ENCODE measurements at regions not wholly inside any gene's neighbourhood (a gene's known extent, or its start where the extent isn't known, plus 50 kb on each side); places are given as distances from the start of the nearest gene placed in this dataset.

DNA sequence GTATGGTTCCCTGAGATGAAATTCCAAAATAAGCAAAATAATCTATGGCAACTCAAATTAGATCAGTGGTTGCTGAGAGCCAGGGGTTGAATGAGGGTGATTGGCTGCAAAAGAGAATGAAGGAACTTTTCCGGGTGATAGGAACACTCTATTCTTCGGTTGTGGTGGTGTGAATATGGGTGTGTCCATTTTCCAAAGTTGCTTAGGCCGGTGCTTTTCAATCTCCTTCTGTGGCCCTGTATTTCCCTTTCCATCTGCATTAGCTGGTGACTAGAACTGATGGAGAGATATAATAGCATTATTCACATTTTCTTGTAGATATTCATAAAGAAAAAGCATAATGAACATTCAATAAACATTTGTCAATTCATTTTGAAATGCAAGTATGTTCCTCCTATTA lies 382.9 kb downstream of the TFEC start:
- TF ChIP-seq EZH2 (IDR thresholded peaks at IDR 0.05; ENCODE audit: insufficient read depth, poor library complexity, severe bottlenecking) (no peak), EZH2phosphoT487 (IDR thresholded peaks at IDR 0.05; ENCODE audit: insufficient read depth, low read depth) (no peak)
- H3K9me3 ChIP-seq (ENCODE audit: low read depth): no peaks in the 10 kb centered on the region
- H3K4me2 ChIP-seq (ENCODE audit: unreplicated experiment): no peak overlapping the region
- no peaks in the 10 kb centered on the region for H3K27me3 ChIP-seq (replicated peaks; ENCODE audit: insufficient read depth)
- DNase-seq: no peak
- H3K36me3 ChIP-seq (ENCODE audit: low read depth): no peaks in the 10 kb centered on the region
- H3F3A ChIP-seq (ENCODE audit: insufficient read depth): no peaks in the 10 kb centered on the region
- H3K4me3 ChIP-seq: no peak overlapping the region
- WGBS, 2 experiments (ENCODE audit: low coverage in 1 of 2, low lambda C conversion rate in 2 of 2, missing lambda C conversion rate in 2 of 2): 55 to 72% methylated on average over 3 of the region's 3 CpGs
- H3K27ac ChIP-seq: no peak overlapping the region
- no peaks in the 10 kb centered on the region for H3K9me2 ChIP-seq (ENCODE audit: insufficient read depth)
- in situ Hi-C loops (cut with MboI): no loop called here
- no peak overlapping the region for H2AFZ ChIP-seq
- H3K4me1 ChIP-seq (ENCODE audit: insufficient read depth): no peaks in the 10 kb centered on the region
- no peaks in the 10 kb centered on the region for H4K20me1 ChIP-seq (ENCODE audit: insufficient read depth)
- no peaks in the 10 kb centered on the region for H3K79me2 ChIP-seq (ENCODE audit: insufficient read depth)
- no peak overlapping the region for H3K9ac ChIP-seq

DNA sequence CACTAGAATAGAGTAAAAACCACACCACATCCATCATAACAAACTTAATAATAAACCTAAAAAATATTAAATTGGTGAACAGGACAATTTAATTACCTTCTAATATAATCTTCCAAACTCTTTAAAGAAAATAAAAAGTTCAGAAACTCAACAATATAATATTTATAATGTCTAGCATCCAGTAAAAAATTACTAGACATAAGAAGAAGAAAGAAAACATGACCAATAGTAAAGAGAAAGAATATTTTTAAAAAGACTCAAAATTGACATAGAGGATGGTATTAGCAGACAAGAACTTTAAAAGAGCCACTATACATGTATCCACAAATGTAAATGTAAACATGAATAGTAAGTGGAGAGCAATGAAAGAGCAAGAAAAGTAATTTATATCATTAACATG lies 388.4 kb downstream of the TFEC start:
- Histone ChIP-seq H4K20me1 (ENCODE audit: insufficient read depth) (no peaks in the 10 kb centered on the region), H3K4me3 (no peak overlapping the region), H3K27me3 (replicated peaks; ENCODE audit: insufficient read depth) (no peaks in the 10 kb centered on the region), H3F3A (ENCODE audit: insufficient read depth) (no peaks in the 10 kb centered on the region), H3K9me2 (ENCODE audit: insufficient read depth) (no peaks in the 10 kb centered on the region), H3K9me3 (ENCODE audit: low read depth) (no peaks in the 10 kb centered on the region), H3K4me2 (ENCODE audit: unreplicated experiment) (no peak overlapping the region), H3K4me1 (ENCODE audit: insufficient read depth) (no peaks in the 10 kb centered on the region), H2AFZ (no peak overlapping the region), H3K9ac (no peak overlapping the region), H3K36me3 (ENCODE audit: low read depth) (no peaks in the 10 kb centered on the region), H3K79me2 (ENCODE audit: insufficient read depth) (no peaks in the 10 kb centered on the region), H3K27ac (no peak overlapping the region)
- no peak for DNase-seq
- in situ Hi-C loops (cut with MboI): no loop called here
- TF ChIP-seq EZH2phosphoT487 (IDR thresholded peaks at IDR 0.05; ENCODE audit: insufficient read depth, low read depth) (no peak), EZH2 (IDR thresholded peaks at IDR 0.05; ENCODE audit: insufficient read depth, poor library complexity, severe bottlenecking) (no peak)

DNA sequence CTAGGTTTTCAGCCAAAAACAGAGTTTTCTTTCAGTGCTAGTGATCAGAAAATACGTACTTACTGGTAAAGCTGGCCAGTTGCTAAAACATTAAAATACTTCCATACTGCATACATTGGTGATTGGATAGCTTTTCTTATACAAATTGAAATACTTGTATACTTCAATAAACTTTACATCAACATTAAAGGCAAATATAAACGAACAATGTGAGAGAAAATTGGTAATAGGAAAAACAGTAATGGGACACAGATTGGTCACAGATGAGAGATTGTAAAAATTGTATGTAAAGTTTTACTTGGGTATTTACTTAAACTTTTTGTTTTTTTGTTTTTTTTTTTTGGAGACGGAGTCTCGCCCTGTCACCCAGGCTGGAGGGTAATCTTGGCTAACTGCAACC lies 391.7 kb downstream of the TFEC start:
- Histone ChIP-seq H3F3A (ENCODE audit: insufficient read depth) (peaks cover 11% of the 10 kb centered on the region; the same call in 1 of the 2 replicates), H3K9me2 (ENCODE audit: insufficient read depth) (no peaks in the 10 kb centered on the region), H3K9me3 (ENCODE audit: low read depth) (no peaks in the 10 kb centered on the region), H3K79me2 (ENCODE audit: insufficient read depth) (no peaks in the 10 kb centered on the region), H2AFZ (no peak overlapping the region), H3K4me2 (ENCODE audit: unreplicated experiment) (no peak overlapping the region), H3K4me3 (no peak overlapping the region), H3K9ac (no peak overlapping the region), H4K20me1 (ENCODE audit: insufficient read depth) (no peaks in the 10 kb centered on the region), H3K36me3 (ENCODE audit: low read depth) (no peaks in the 10 kb centered on the region), H3K27me3 (replicated peaks; ENCODE audit: insufficient read depth) (no peaks in the 10 kb centered on the region), H3K27ac (no peak overlapping the region), H3K4me1 (ENCODE audit: insufficient read depth) (peaks cover 18% of the 10 kb centered on the region)
- in situ Hi-C loops (cut with MboI): no loop called here
- DNase-seq: no peak
- TF ChIP-seq EZH2phosphoT487 (IDR thresholded peaks at IDR 0.05; ENCODE audit: insufficient read depth, low read depth): no peak
- no peak for TF ChIP-seq EZH2 (IDR thresholded peaks at IDR 0.05; ENCODE audit: insufficient read depth, poor library complexity, severe bottlenecking)
- WGBS, 2 experiments (ENCODE audit: low coverage in 1 of 2, low lambda C conversion rate in 2 of 2, missing lambda C conversion rate in 2 of 2): 70 to 73% methylated on average over 4 of the region's 4 CpGs

DNA sequence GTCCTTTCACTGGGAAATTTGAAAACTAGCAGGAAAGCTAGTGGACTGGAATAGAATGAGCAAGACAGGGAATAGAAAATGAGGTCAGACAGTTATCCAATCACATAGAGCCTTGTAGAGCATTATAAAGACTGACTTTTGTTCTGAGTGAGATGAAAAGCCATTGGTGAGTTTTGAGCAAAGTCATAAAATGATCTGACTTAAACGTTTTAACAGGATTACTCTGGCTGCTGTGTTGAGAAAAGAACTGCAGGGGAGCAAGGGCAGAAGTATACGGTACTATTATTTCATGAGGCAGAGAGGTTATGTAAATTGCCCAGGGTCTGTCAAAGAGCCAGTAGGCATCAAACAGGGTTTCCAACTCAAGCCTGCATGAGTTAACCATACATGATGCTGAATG lies 393.4 kb downstream of the TFEC start:
- Histone ChIP-seq H3K79me2 (ENCODE audit: insufficient read depth) (no peaks in the 10 kb centered on the region), H3K27ac (no peak overlapping the region), H3K27me3 (replicated peaks; ENCODE audit: insufficient read depth) (no peaks in the 10 kb centered on the region), H4K20me1 (ENCODE audit: insufficient read depth) (no peaks in the 10 kb centered on the region), H3K4me3 (no peak overlapping the region), H3K36me3 (ENCODE audit: low read depth) (no peaks in the 10 kb centered on the region), H3K4me2 (ENCODE audit: unreplicated experiment) (no peak overlapping the region), H3K9me2 (ENCODE audit: insufficient read depth) (no peaks in the 10 kb centered on the region), H3K9ac (no peak overlapping the region), H3F3A (ENCODE audit: insufficient read depth) (peaks cover 11% of the 10 kb centered on the region; the same call in 1 of the 2 replicates), H2AFZ (no peak overlapping the region), H3K9me3 (ENCODE audit: low read depth) (no peaks in the 10 kb centered on the region), H3K4me1 (ENCODE audit: insufficient read depth) (peaks cover 18% of the 10 kb centered on the region)
- 46 to 49% methylated on average over 2 of the region's 2 CpGs for WGBS, 2 experiments (ENCODE audit: low coverage in 1 of 2, low lambda C conversion rate in 2 of 2, missing lambda C conversion rate in 2 of 2)
- no peak for TF ChIP-seq EZH2phosphoT487 (IDR thresholded peaks at IDR 0.05; ENCODE audit: insufficient read depth, low read depth)
- TF ChIP-seq EZH2 (IDR thresholded peaks at IDR 0.05; ENCODE audit: insufficient read depth, poor library complexity, severe bottlenecking): no peak
- no peak for DNase-seq
- in situ Hi-C loops (cut with MboI): no loop called here

DNA sequence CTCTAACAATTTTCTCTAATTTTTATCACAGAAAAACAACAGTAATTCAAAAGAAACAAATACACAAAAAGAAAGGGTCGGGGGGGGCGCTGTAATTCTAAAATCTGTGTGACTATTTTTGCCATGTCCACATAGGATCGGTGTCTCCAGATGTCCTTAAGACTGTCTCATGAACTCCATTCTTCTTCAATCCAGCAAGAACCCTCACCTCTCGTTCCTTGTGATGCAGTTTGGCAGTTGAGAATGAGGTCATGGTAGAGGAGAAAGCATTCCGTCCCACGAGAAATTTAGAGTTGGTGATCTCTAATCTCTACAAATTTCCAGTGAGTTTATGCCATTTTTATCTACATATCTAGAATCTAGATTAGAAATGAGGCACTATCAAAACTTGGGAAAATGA lies 394.7 kb downstream of the TFEC start:
- no peaks in the 10 kb centered on the region for H3K9me2 ChIP-seq (ENCODE audit: insufficient read depth)
- no peaks in the 10 kb centered on the region for H3K27me3 ChIP-seq (replicated peaks; ENCODE audit: insufficient read depth)
- no peaks in the 10 kb centered on the region for H4K20me1 ChIP-seq (ENCODE audit: insufficient read depth)
- 49 to 57% methylated on average over 6 of the region's 6 CpGs for whole genome bisulfite sequencing, 2 experiments (ENCODE audit: low coverage in 1 of 2, low lambda C conversion rate in 2 of 2, missing lambda C conversion rate in 2 of 2)
- DNase-seq: no peak
- H2AFZ ChIP-seq: peak overlapping the region; percentile 26
- in situ Hi-C loops (cut with MboI): no loop called here
- no peaks in the 10 kb centered on the region for H3K79me2 ChIP-seq (ENCODE audit: insufficient read depth)
- H3K4me2 ChIP-seq (ENCODE audit: unreplicated experiment): peak overlapping the region; percentile 22
- H3K27ac ChIP-seq: no peak overlapping the region
- no peak overlapping the region for H3K4me3 ChIP-seq
- H3K36me3 ChIP-seq (ENCODE audit: low read depth): no peaks in the 10 kb centered on the region
- no peak for TF ChIP-seq EZH2phosphoT487 (IDR thresholded peaks at IDR 0.05; ENCODE audit: insufficient read depth, low read depth)
- no peak for TF ChIP-seq EZH2 (IDR thresholded peaks at IDR 0.05; ENCODE audit: insufficient read depth, poor library complexity, severe bottlenecking)
- peaks cover 11% of the 10 kb centered on the region; the same call in 1 of the 2 replicates for H3F3A ChIP-seq (ENCODE audit: insufficient read depth)
- peaks cover 18% of the 10 kb centered on the region for H3K4me1 ChIP-seq (ENCODE audit: insufficient read depth)
- no peak overlapping the region for H3K9ac ChIP-seq
- H3K9me3 ChIP-seq (ENCODE audit: low read depth): no peaks in the 10 kb centered on the region

Data from GM23248 (cell line).